ENCODE measurements at regions not wholly inside any gene's neighbourhood (a gene's known extent, or its start where the extent isn't known, plus 50 kb on each side); places are given as distances from the start of the nearest gene placed in this dataset.

DNA sequence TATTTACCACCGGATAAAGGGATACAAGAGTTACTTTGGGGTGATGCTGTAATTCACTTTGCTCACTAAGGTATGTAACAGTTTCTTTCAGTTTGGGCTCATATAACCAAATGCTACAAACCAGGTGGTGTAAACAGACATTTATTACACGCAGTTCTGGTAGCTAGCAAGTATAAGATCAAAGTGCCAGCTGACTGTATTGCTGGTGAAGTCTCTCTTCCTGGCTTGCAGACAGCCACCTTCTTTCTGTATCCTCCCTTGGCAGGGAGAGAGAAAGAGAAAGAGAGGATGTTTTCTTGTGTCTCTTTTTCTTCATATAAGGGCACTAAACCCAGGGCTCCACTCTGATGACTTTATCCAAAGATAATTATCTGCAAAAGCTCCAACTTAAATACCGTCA, 552.5 kb upstream of the FTMT start:
- H3K4me1 Mint-ChIP-seq (ENCODE audit: low read depth): no peaks in the 10 kb centered on the region
- no peak overlapping the region for H3K4me3 Mint-ChIP-seq
- DNase-seq (ENCODE audit: low spot score): no peak
- no peak overlapping the region for H3K27ac Mint-ChIP-seq
- no peaks in the 10 kb centered on the region for H3K9me3 Mint-ChIP-seq
- H3K36me3 Mint-ChIP-seq (ENCODE audit: low read depth): no peaks in the 10 kb centered on the region
- no peaks in the 10 kb centered on the region for H3K27me3 Mint-ChIP-seq (ENCODE audit: low read depth)

GRCh38 chr5:121304838-121305237, 546.8 kb upstream of the FTMT start:
- no peak for DNase-seq (ENCODE audit: low spot score)
- Mint-ChIP-seq H3K4me1 (ENCODE audit: low read depth) (no peaks in the 10 kb centered on the region), H3K36me3 (ENCODE audit: low read depth) (no peaks in the 10 kb centered on the region), H3K9me3 (peaks cover 6% of the 10 kb centered on the region), H3K27ac (no peak overlapping the region), H3K4me3 (no peak overlapping the region), H3K27me3 (ENCODE audit: low read depth) (no peaks in the 10 kb centered on the region)

DNA sequence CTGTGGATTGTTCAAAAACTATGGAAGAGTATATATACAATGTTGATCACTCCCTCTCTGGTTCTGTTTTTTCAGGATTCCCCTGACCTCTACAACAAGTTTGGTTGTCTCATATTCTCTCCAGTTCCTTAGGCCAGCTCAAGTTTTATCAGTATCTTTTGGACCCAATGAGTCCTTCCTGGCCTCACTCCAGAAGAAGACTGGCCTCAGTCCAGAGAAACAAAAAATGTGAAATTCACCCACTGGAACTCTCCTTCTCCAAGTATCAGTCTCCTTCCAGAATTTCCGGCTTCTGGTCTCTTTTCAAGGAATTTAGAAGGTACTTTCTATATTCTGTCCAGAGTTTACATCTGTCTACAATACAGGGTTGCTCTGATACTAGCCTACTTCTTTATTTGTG, 537.8 kb upstream of the FTMT start:
- Mint-ChIP-seq H3K4me3 (no peak overlapping the region), H3K27me3 (ENCODE audit: low read depth) (no peaks in the 10 kb centered on the region), H3K27ac (no peak overlapping the region), H3K4me1 (ENCODE audit: low read depth) (no peaks in the 10 kb centered on the region), H3K9me3 (peaks cover 15% of the 10 kb centered on the region), H3K36me3 (ENCODE audit: low read depth) (no peaks in the 10 kb centered on the region)
- DNase-seq (ENCODE audit: low spot score): no peak

GRCh38 chr5:121315786-121316185, 535.9 kb upstream of the FTMT start:
- DNase-seq (ENCODE audit: low spot score): no peak
- H3K36me3 Mint-ChIP-seq (ENCODE audit: low read depth): no peaks in the 10 kb centered on the region
- no peaks in the 10 kb centered on the region for H3K27me3 Mint-ChIP-seq (ENCODE audit: low read depth)
- no peak overlapping the region for H3K4me3 Mint-ChIP-seq
- peaks cover 11% of the 10 kb centered on the region for H3K9me3 Mint-ChIP-seq
- no peaks in the 10 kb centered on the region for H3K4me1 Mint-ChIP-seq (ENCODE audit: low read depth)
- no peak overlapping the region for H3K27ac Mint-ChIP-seq

GRCh38 chr5:121319292-121319691, 532.4 kb upstream of the FTMT start:
- Mint-ChIP-seq H3K4me3 (no peak overlapping the region), H3K27me3 (ENCODE audit: low read depth) (no peaks in the 10 kb centered on the region), H3K9me3 (peaks cover 11% of the 10 kb centered on the region), H3K4me1 (ENCODE audit: low read depth) (no peaks in the 10 kb centered on the region), H3K27ac (no peak overlapping the region), H3K36me3 (ENCODE audit: low read depth) (no peaks in the 10 kb centered on the region)
- DNase-seq (ENCODE audit: low spot score): no peak

DNA sequence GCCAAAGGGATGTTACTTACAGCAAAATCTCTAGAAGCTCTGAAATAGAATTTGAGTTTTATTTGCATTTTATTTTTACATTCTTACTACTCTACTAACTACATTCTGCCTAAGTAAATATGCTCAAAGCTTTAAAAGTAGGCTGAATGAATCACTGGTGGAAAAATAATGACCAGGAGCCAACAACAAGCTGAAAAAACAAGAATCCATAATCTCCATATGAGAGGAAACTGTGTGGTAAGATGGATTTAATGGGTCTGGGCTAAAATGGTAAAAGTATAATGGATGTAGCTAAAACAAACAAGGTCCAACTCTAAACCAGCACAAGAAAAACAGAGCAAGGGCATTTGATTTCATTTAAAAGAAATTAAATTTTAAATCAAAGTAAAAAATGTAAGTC, 525.8 kb upstream of the FTMT start:
- DNase-seq (ENCODE audit: low spot score): no peak
- H3K27me3 Mint-ChIP-seq (ENCODE audit: low read depth): no peaks in the 10 kb centered on the region
- no peaks in the 10 kb centered on the region for H3K36me3 Mint-ChIP-seq (ENCODE audit: low read depth)
- H3K4me3 Mint-ChIP-seq: no peak overlapping the region
- no peaks in the 10 kb centered on the region for H3K4me1 Mint-ChIP-seq (ENCODE audit: low read depth)
- H3K9me3 Mint-ChIP-seq: no peaks in the 10 kb centered on the region
- no peak overlapping the region for H3K27ac Mint-ChIP-seq

- Mint-ChIP-seq H3K27me3 (ENCODE audit: low read depth) (no peaks in the 10 kb centered on the region), H3K9me3 (peaks cover 4% of the 10 kb centered on the region), H3K4me3 (no peak overlapping the region), H3K36me3 (ENCODE audit: low read depth) (no peaks in the 10 kb centered on the region), H3K27ac (no peak overlapping the region), H3K4me1 (ENCODE audit: low read depth) (no peaks in the 10 kb centered on the region)
- DNase-seq (ENCODE audit: low spot score): no peak
These were observed 501.3 kb upstream of the FTMT start for GRCh38 chr5:121350181-121350930.

DNA sequence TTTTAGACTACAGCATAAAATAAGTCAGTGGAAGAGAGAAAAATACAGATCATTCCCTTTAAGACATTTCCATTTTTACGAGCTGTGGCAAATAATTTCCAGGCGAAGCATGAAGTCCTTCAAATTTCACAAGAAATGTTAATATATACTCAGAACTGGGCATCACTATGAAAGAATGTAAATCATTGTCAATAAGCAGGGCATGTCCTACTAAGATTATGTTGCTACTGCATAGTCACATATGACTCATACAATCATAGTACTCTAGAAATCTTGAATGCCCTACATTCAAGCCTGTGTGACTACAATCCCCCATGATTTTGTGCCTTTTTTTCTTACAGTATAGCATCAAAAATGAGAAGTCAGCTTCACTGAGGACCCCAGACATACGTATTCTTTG, 485.2 kb upstream of the FTMT start:
- no peaks in the 10 kb centered on the region for H3K27me3 Mint-ChIP-seq (ENCODE audit: low read depth)
- no peaks in the 10 kb centered on the region for H3K36me3 Mint-ChIP-seq (ENCODE audit: low read depth)
- no peak overlapping the region for H3K27ac Mint-ChIP-seq
- no peak overlapping the region for H3K4me3 Mint-ChIP-seq
- peaks cover 3% of the 10 kb centered on the region for H3K9me3 Mint-ChIP-seq
- H3K4me1 Mint-ChIP-seq (ENCODE audit: low read depth): no peaks in the 10 kb centered on the region
- no peak for DNase-seq (ENCODE audit: low spot score)

DNA sequence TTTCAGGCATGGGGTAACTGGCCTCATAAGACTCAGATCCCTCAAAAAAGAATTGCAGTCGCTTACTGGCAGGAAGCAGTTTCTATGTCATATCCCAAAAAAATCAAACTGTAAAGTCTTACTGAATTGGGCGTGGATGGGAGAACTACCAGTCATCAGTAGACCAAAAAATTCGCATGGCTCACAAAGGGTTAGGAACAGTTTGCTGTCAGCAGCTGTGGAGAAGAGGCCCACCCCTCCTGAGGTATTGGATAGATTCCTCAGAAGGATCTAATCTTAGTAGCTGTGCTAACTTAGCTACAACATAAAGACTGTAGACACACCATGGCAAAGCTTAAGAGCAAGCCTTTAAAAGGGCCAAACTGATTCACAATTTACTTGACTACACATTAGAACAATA, 478.3 kb upstream of the FTMT start:
- H3K27me3 Mint-ChIP-seq (ENCODE audit: low read depth): no peaks in the 10 kb centered on the region
- no peaks in the 10 kb centered on the region for H3K36me3 Mint-ChIP-seq (ENCODE audit: low read depth)
- H3K4me1 Mint-ChIP-seq (ENCODE audit: low read depth): no peaks in the 10 kb centered on the region
- H3K9me3 Mint-ChIP-seq: peaks cover 17% of the 10 kb centered on the region
- H3K4me3 Mint-ChIP-seq: no peak overlapping the region
- DNase-seq (ENCODE audit: low spot score): no peak
- H3K27ac Mint-ChIP-seq: no peak overlapping the region

GRCh38 chr5:121377461-121377860, 474.2 kb upstream of the FTMT start:
- Mint-ChIP-seq H3K27ac (no peak overlapping the region), H3K36me3 (ENCODE audit: low read depth) (no peaks in the 10 kb centered on the region), H3K4me1 (ENCODE audit: low read depth) (no peaks in the 10 kb centered on the region), H3K27me3 (ENCODE audit: low read depth) (no peaks in the 10 kb centered on the region), H3K9me3 (peaks cover 10% of the 10 kb centered on the region), H3K4me3 (no peak overlapping the region)
- no peak for DNase-seq (ENCODE audit: low spot score)

GRCh38 chr5:121378046-121378445, 473.6 kb upstream of the FTMT start:
- Mint-ChIP-seq H3K27ac (no peak overlapping the region), H3K27me3 (ENCODE audit: low read depth) (no peaks in the 10 kb centered on the region), H3K4me1 (ENCODE audit: low read depth) (no peaks in the 10 kb centered on the region), H3K36me3 (ENCODE audit: low read depth) (no peaks in the 10 kb centered on the region), H3K4me3 (no peak overlapping the region), H3K9me3 (peaks cover 6% of the 10 kb centered on the region)
- DNase-seq (ENCODE audit: low spot score): no peak

DNA sequence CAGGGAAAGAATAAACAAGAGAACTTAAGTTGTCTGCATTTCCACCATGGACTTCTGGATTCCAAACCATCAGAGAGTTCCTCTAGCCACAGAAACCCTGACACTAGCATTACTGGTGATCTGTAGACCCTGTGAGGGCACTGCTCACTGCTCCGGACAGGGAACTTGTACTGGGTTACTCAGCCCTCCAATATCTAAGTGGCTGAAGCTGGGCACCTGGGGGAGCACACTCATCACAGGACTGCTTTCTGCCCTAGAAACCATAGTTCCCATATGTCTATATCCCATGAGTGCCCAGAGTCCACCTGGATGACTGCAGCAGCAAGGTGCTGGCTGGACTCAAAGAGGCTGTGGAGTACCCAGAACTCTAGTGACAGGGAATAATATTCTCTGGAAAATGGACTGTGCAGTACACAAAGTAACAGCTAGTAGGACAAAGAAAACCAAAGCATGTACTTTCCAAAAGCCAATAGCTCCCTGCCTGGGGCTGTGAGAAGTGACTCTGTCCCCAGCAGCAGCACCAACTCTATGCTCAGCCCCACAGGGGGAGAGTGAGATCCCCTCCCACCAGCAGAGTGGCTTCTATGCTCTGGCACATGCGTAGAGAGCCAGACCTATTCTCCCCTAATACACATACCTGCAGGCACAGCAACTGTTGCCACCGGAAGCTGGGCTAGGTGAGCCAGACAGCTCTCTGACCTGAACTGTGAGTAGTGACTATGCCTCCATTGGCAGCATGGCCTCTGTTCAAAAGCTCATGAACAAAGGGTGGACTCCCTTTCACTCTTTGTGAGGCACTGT, 472.9 kb upstream of the FTMT start:
- DNase-seq (ENCODE audit: low spot score): no peak
- Mint-ChIP-seq H3K9me3 (peaks cover 6% of the 10 kb centered on the region), H3K27me3 (ENCODE audit: low read depth) (no peaks in the 10 kb centered on the region), H3K4me3 (no peak overlapping the region), H3K36me3 (ENCODE audit: low read depth) (no peaks in the 10 kb centered on the region), H3K4me1 (ENCODE audit: low read depth) (no peaks in the 10 kb centered on the region), H3K27ac (no peak overlapping the region)

DNA sequence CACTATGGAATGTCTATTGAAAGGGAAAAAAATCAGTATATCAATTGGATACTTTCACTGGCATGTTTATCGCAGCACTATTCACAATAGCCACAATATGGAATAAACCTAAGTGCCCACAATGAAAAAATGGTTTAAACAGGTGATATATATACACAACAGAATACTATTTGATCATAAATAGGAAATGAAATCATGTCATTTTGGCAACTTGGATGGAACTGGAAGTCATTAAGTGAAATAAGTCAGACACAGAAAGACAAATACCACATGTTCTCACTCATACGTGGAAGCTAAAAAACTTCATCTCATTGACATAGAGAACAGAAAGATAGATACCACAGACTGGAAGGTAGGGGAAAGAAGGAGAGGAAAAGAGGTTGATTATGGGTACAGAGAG, 471.6 kb upstream of the FTMT start:
- H3K36me3 Mint-ChIP-seq (ENCODE audit: low read depth): no peaks in the 10 kb centered on the region
- peaks cover 2% of the 10 kb centered on the region for H3K9me3 Mint-ChIP-seq
- no peak for DNase-seq (ENCODE audit: low spot score)
- no peaks in the 10 kb centered on the region for H3K27me3 Mint-ChIP-seq (ENCODE audit: low read depth)
- H3K4me3 Mint-ChIP-seq: no peak overlapping the region
- H3K4me1 Mint-ChIP-seq (ENCODE audit: low read depth): no peaks in the 10 kb centered on the region
- no peak overlapping the region for H3K27ac Mint-ChIP-seq

GRCh38 chr5:121384359-121384758, 467.3 kb upstream of the FTMT start:
- no peaks in the 10 kb centered on the region for H3K27me3 Mint-ChIP-seq (ENCODE audit: low read depth)
- no peaks in the 10 kb centered on the region for H3K4me1 Mint-ChIP-seq (ENCODE audit: low read depth)
- no peak overlapping the region for H3K4me3 Mint-ChIP-seq
- DNase-seq (ENCODE audit: low spot score): no peak
- H3K36me3 Mint-ChIP-seq (ENCODE audit: low read depth): no peaks in the 10 kb centered on the region
- no peak overlapping the region for H3K27ac Mint-ChIP-seq
- no peaks in the 10 kb centered on the region for H3K9me3 Mint-ChIP-seq

Measured in T-helper 2 cell treated with Interferon-gamma antibody and Interleukin-4, amounts not matched to agents 5 μg/mL and 100 μg/mL, for 36 hours (primary cell).